ENCODE measurements at regions not wholly inside any gene's neighbourhood (a gene's known extent, or its start where the extent isn't known, plus 50 kb on each side); places are given as distances from the start of the nearest gene placed in this dataset.

- DNase-seq = no peak
These were observed 320.1 kb upstream of the SLC10A2 start for GRCh38 chr13:103386341-103386740.

DNA sequence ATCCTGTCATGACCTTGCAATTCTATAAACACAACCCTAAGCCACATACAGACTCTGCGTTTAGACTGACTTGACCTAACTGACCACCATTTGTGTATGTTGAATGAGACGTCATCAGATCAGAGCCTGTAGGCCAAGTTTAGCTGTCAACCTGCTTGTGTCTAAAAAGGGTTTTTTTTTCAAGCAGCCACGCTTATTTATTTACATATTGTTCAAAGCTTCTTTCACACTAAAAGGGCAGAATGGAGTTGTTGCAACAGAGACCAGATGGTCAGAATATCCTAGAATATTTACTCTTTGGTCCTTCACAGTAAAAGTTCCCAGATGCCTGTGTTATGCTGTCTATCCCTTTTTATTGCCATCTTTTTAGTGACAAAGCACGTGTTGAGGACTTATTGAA, 307.7 kb upstream of the SLC10A2 start:
- DNase-seq = no peak

- no peak for DNase-seq
These were observed 305.1 kb upstream of the SLC10A2 start for GRCh38 chr13:103371271-103371670.

- no peak for DNase-seq
These were observed 304.6 kb upstream of the SLC10A2 start for GRCh38 chr13:103370790-103371189.

- DNase-seq = no peak
These were observed 292.2 kb upstream of the SLC10A2 start for GRCh38 chr13:103358255-103358932.

DNA sequence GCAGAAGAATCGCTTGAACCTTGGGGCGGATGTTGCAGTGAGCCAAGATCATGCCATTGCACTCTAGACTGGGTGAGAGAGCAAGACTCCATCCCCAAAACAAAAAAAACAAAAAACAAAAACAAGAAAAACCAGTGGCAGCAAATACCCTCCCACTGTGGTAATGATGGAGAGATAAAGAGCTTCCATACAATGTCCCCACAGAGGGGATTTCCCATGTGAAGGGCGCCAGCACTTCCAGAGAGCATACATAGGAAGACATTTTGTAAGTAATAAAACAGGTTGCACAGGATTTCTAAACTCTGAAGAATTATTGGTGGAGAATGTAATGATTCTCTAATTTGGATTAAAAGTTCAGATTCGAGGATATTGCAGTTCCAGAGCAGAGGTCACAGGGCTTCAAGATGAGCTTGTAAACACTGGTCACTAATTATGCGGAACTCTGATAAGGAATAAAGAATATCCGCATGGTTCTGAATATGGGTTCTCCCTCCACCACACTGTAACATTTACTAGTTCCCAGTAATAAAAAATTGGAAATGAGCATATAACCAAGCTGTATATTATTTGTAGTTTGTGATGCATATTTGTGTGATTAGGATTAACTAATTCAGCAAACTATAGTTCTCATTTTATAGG, 290.1 kb upstream of the SLC10A2 start:
- no peak for DNase-seq

DNA sequence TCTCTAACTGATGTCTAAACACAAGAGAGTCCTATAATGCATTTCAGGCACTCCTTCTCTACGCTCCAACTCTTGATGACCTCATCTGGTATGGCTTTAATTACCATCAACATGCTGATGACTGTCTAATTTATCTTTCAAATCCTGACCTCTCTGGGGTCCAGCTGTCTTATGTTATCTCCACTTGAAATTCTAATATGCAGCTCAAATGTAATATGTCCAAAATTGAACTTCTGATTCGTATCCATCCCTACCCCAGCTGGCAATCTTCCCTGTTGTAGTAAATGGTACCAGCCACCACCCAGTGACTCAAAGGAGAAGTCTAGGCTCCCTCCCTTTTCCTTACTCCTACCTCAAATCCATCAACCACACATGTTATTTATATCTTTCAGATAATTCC, 288.0 kb upstream of the SLC10A2 start:
- no peak for DNase-seq

GRCh38 chr13:103351035-103351828, 285.0 kb upstream of the SLC10A2 start:
- no peak for DNase-seq

GRCh38 chr13:103350147-103350546, 283.9 kb upstream of the SLC10A2 start:
- DNase-seq = no peak

GRCh38 chr13:103349211-103349980, 283.2 kb upstream of the SLC10A2 start:
- no peak for DNase-seq

DNA sequence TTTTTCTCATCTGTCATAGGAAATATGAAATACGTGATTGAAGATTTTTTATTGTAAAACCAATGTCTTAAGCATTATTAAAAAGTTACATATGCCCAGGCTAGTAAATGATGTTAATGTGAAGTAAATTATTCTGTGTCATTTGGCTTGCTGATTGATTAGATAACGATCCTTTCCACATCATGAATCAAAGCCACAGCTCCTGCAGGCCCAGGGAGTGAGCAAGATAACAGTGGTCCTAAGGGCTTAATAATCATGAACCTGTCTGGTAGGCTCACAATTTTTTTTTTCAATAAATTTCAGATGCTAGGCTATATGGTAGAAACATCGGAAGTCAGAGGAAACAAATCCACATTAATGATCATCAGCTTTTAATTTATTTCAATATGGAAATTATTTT, 269.0 kb upstream of the SLC10A2 start:
- no peak for DNase-seq

DNA sequence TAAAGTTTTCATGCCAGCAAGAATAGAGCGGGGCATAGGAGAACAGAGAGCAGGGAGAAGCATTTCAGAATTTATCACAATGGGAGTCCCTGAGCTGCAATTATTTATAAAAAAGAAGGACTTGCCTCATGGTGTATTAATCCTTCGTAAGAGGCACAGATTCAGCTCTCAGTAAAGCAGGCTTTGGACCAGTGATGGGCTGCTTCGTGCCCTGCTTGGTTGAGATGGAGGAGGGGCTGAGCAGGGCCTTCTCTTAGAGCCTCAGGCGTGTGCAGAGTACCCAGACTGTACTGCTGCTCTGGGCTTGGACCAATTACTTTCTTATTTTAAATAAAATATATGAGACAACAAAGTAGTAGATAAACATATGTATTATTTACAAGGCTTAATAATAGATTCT, 265.7 kb upstream of the SLC10A2 start:
- no peak for DNase-seq

DNA sequence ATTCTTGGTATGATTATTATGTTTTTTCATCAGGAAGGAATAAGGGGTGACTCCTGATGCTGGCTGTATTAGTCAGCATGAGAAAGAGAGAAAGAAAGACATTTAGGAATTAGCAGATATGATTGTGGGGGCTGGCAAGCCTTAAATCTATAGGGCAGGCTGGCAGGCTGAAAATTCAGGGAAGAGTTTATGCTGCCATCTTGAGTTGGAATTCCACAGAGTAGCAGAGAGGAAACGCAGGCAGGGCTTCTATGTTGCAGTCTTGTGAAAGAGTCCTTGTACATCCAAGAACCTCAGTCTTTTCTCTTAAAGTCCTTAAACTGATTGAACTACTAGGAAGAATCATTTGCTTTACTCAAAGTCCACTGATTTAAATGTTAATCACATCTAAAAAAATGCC, 262.7 kb upstream of the SLC10A2 start:
- no peak for DNase-seq

GRCh38 chr13:103326326-103326725, 260.1 kb upstream of the SLC10A2 start:
- no peak for DNase-seq

DNA sequence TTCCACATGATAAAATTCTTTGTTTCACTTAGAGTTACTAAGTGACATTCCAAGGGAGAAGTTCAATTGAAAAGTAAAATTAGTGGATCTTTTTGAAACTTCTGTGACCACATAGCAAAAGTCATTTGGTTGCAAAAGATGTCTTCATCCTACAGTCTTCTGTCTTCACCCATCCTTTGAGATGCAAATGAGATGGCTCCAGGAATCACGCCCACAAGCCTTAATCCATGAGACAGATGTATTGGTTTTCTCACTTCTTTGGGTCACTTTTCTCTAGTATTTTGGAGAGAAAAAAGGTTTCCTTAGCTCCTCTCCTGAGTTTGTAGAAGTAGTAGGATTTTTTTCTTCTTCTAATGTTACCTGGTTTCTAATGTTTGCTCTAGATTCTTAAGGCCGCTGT, 259.5 kb upstream of the SLC10A2 start:
- DNase-seq = no peak

GRCh38 chr13:103324641-103325040, 258.4 kb upstream of the SLC10A2 start:
- no peak for DNase-seq

GRCh38 chr13:103315711-103316110, 249.5 kb upstream of the SLC10A2 start:
- no peak for DNase-seq

DNA sequence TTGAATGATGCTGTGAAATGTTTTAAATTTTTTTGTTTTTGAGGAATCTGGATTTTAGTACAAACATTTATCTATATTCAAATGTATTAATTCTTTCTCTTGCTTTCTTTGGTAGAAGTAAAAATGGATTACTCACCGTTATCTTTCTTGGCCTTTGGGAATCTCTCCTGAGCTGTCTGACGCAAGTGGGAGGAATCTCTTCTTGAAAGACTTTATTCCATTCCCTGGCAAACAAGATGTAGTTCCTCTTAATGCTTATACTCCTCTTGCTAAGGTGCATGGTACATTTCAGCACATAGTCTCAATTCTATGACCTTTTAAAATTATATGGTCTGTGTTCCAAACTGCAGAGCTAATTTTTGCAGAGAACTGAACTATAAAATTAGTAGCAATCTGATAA, 246.2 kb upstream of the SLC10A2 start:
- DNase-seq = no peak

- DNase-seq = no peak
These were observed 242.4 kb upstream of the SLC10A2 start for GRCh38 chr13:103308667-103309066.

- no peak for DNase-seq
These were observed 239.9 kb upstream of the SLC10A2 start for GRCh38 chr13:103306163-103306562.

DNA sequence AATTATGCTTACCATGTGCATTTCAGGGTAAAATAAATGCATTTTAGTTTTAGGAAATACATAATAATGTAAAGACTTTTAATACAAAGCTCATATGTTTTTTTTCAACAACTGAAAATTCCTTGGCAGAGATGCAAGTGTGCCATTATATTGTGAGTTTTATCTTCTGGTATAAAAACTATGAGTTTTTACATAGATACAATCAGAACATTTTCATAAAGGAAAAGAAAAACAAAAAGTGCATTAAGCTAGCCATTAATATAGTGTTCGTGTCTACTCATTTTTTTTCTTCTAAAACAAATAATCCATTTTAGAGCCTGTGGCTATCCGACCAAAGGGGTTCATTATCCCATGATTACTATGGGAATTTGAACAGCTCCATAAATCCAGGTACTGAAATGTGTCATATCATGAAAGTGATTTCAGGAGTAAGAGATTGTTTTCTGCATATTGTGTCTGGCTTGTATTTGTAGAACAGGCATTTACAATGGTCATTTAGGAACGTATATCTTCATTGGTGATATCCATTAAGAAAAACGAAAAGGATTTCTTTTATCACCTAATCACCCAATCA, 236.9 kb upstream of the SLC10A2 start:
- DNase-seq = no peak

- no peak for DNase-seq
These were observed 236.5 kb upstream of the SLC10A2 start for GRCh38 chr13:103302676-103303075.

DNA sequence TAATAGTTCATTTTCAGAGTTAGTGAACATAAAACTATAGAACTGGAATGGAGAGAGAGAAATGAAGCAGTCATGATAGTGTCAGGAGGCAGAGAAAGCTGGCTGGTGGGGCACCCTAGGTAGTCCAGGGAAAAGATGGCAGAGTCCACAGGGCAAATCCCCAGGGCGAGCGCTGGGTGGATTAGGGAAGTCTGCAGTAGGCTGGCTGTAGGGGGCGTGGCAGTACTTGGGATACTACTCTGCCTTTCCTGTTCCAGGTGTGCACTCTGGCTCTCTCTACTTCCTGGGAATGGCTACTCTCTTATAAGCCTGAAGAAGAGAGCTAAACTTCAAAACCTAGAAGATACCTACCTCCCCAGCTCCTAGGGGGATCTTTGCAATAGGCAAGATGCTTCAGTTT, 232.9 kb upstream of the SLC10A2 start:
- DNase-seq = no peak

Data from NCI-H345 (cell line).